HG03457 (cell line): ENCODE measurements at regions not wholly inside any gene's neighbourhood (a gene's known extent, or its start where the extent isn't known, plus 50 kb on each side); places are given as distances from the start of the nearest gene placed in this dataset.
A peak's percentile ranks its signal among the peaks of the same experiment; 100 is the strongest.
"Not testable (repeated sequence)": the region's sequence is repeated elsewhere in the genome, so short reads cannot be mapped to it uniquely, and the experiment has no call there.

Source experiments
- ATAC-seq: cut with Tn5 transposase; IDR thresholded peaks from one replicate; pipeline ENCODE4 v1.9.1; 2021; ENCODE audit warnings: moderate number of reproducible peaks; ENCODE audit not compliant: unreplicated experiment

- no peak for ATAC-seq
Observed at GRCh38 chr3:28139288-28139687, 102.1 kb upstream of the CMC1 start.

- ATAC-seq, result no peak
Observed at GRCh38 chr3:28139967-28140634, 101.3 kb upstream of the CMC1 start.

GRCh38 chr3:28140664-28141063, 100.8 kb upstream of the CMC1 start:
- ATAC-seq, result no peak

GRCh38 chr3:28149960-28150359, 91.5 kb upstream of the CMC1 start:
- no peak for ATAC-seq

GRCh38 chr3:28150465-28151206, 90.8 kb upstream of the CMC1 start:
- no peak for ATAC-seq

GRCh38 chr3:28151207-28151550, 90.2 kb upstream of the CMC1 start:
- no peak for ATAC-seq

GRCh38 chr3:28151608-28152228, 89.7 kb upstream of the CMC1 start:
- peak; percentile 79 for ATAC-seq

GRCh38 chr3:28155631-28156030, 85.8 kb upstream of the CMC1 start:
- no peak for ATAC-seq

- ATAC-seq, result not testable (repeated sequence)
Observed at GRCh38 chr3:28156599-28156998, 84.8 kb upstream of the CMC1 start.

- ATAC-seq, result peak; percentile 82
Observed at GRCh38 chr3:28171962-28172361, 69.5 kb upstream of the CMC1 start.

- ATAC-seq, result no peak
Observed at GRCh38 chr3:28172748-28173147, 68.7 kb upstream of the CMC1 start.

GRCh38 chr3:28173836-28174235, 67.6 kb upstream of the CMC1 start:
- no peak for ATAC-seq

- ATAC-seq, result no peak
Observed at GRCh38 chr3:28186748-28187147, 54.7 kb upstream of the CMC1 start.

- no peak for ATAC-seq
Observed at GRCh38 chr3:28188686-28189085, 52.7 kb upstream of the CMC1 start.

- ATAC-seq, result no peak
Observed at GRCh38 chr3:28191363-28191762, 50.1 kb upstream of the CMC1 start.
